ENCODE measurements at regions not wholly inside any gene's neighbourhood (a gene's known extent, or its start where the extent isn't known, plus 50 kb on each side); places are given as distances from the start of the nearest gene placed in this dataset.

GRCh38 chr2:196365145-196365544 lies 193.8 kb upstream of the STK17B start:
- ChIA-PET POLR2A (no interaction called here), CTCF (no interaction called here)
- Histone ChIP-seq H3K9me3 (ENCODE audit: control extremely low read depth in 1 of 3, control insufficient read depth in 2 of 3, insufficient read depth in 1 of 3, low read length in 2 of 3) (peaks cover 0 to 8% (median 4%) of the 10 kb centered on the region in 3 donors), H3K79me2 (ENCODE audit: control insufficient read depth, insufficient read depth, low read length) (no peaks in the 10 kb centered on the region), H4K20me1 (ENCODE audit: control insufficient read depth, insufficient read depth, low read length, poor library complexity, severe bottlenecking) (no peaks in the 10 kb centered on the region), H3K36me3 (replicated peaks in 1 of 2; ENCODE audit: control extremely low read depth in 1 of 2, control insufficient read depth in 1 of 2, extremely low read depth in 1 of 2, insufficient read depth in 2 of 2, low read length in 1 of 2) (no peaks in the 10 kb centered on the region), H3K4me3 (ENCODE audit: control extremely low read depth in 1 of 5, extremely low read depth in 1 of 5, insufficient read depth in 1 of 5, low read depth in 2 of 5, low read length in 4 of 5) (no peak overlapping the region), H3K4me1 (ENCODE audit: control insufficient read depth in 2 of 2, insufficient read depth in 2 of 2, low read length in 2 of 2) (no peaks in the 10 kb centered on the region), H2AFZ (ENCODE audit: insufficient read depth, low read depth, low read length, poor library complexity, severe bottlenecking) (no peak overlapping the region), H3K27ac (ENCODE audit: low read length in 2 of 2) (no peak overlapping the region), H3K4me2 (replicated peaks; ENCODE audit: low read depth, low read length, poor library complexity, severe bottlenecking) (no peak overlapping the region), H3K9ac (ENCODE audit: low read length) (no peak overlapping the region), H3K27me3 (replicated peaks in 1 of 4; ENCODE audit: control extremely low read depth in 1 of 4, control insufficient read depth in 3 of 4, insufficient read depth in 4 of 4, low read length in 3 of 4) (no peaks in the 10 kb centered on the region)
- no peaks in the 10 kb centered on the region for H3K4me1 Mint-ChIP-seq
- TF ChIP-seq EZH2 (IDR thresholded peaks at IDR 0.05; ENCODE audit: borderline replicate concordance, insufficient read depth, low read depth, low read length, poor library complexity, severe bottlenecking), result no peak
- TF ChIP-seq CTCF (IDR thresholded peaks at IDR 0.05), result no peak
- no peak overlapping the region for H3K27ac Mint-ChIP-seq
- peaks cover 2% of the 10 kb centered on the region for H3K27me3 Mint-ChIP-seq
- no peak overlapping the region for H3K4me3 Mint-ChIP-seq
- DNase-seq (no peak), ATAC-seq (ENCODE audit: low read depth) (no peak)
- 100% methylated on average over 2 of the region's 3 CpGs for WGBS (ENCODE audit: insufficient coverage)
- intact Hi-C loops (cut with micrococcal nuclease), result no loop called here
- H3K9me3 Mint-ChIP-seq (ENCODE audit: insufficient read depth), result peaks cover 13% of the 10 kb centered on the region

GRCh38 chr2:196365923-196366322 lies 194.5 kb upstream of the STK17B start:
- H3K27ac Mint-ChIP-seq, result no peak overlapping the region
- Histone ChIP-seq H3K4me2 (replicated peaks; ENCODE audit: low read depth, low read length, poor library complexity, severe bottlenecking) (no peak overlapping the region), H3K4me1 (ENCODE audit: control insufficient read depth in 2 of 2, insufficient read depth in 2 of 2, low read length in 2 of 2) (no peaks in the 10 kb centered on the region), H3K27ac (ENCODE audit: low read length in 2 of 2) (no peak overlapping the region), H3K27me3 (replicated peaks in 1 of 4; ENCODE audit: control extremely low read depth in 1 of 4, control insufficient read depth in 3 of 4, insufficient read depth in 4 of 4, low read length in 3 of 4) (no peaks in the 10 kb centered on the region), H3K79me2 (ENCODE audit: control insufficient read depth, insufficient read depth, low read length) (no peaks in the 10 kb centered on the region), H2AFZ (ENCODE audit: insufficient read depth, low read depth, low read length, poor library complexity, severe bottlenecking) (no peak overlapping the region), H3K4me3 (ENCODE audit: control extremely low read depth in 1 of 5, extremely low read depth in 1 of 5, insufficient read depth in 1 of 5, low read depth in 2 of 5, low read length in 4 of 5) (no peak overlapping the region), H3K9ac (ENCODE audit: low read length) (no peak overlapping the region), H4K20me1 (ENCODE audit: control insufficient read depth, insufficient read depth, low read length, poor library complexity, severe bottlenecking) (no peaks in the 10 kb centered on the region), H3K9me3 (ENCODE audit: control extremely low read depth in 1 of 3, control insufficient read depth in 2 of 3, insufficient read depth in 1 of 3, low read length in 2 of 3) (peaks cover 0 to 13% (median 4%) of the 10 kb centered on the region in 3 donors), H3K36me3 (replicated peaks in 1 of 2; ENCODE audit: control extremely low read depth in 1 of 2, control insufficient read depth in 1 of 2, extremely low read depth in 1 of 2, insufficient read depth in 2 of 2, low read length in 1 of 2) (no peaks in the 10 kb centered on the region)
- TF ChIP-seq CTCF (IDR thresholded peaks at IDR 0.05) (no peak), EZH2 (IDR thresholded peaks at IDR 0.05; ENCODE audit: borderline replicate concordance, insufficient read depth, low read depth, low read length, poor library complexity, severe bottlenecking) (no peak)
- CTCF ChIA-PET, result no interaction called here
- ATAC-seq (ENCODE audit: low read depth), result no peak
- H3K4me3 Mint-ChIP-seq, result no peak overlapping the region
- no peaks in the 10 kb centered on the region for H3K4me1 Mint-ChIP-seq
- POLR2A ChIA-PET, result no interaction called here
- intact Hi-C loops (cut with micrococcal nuclease), result no loop called here
- DNase-seq, result no peak
- no CpG with 5 or more reads among the region's 1 CpG for WGBS (ENCODE audit: insufficient coverage)
- H3K9me3 Mint-ChIP-seq (ENCODE audit: insufficient read depth), result peaks cover 13% of the 10 kb centered on the region
- no peaks in the 10 kb centered on the region for H3K27me3 Mint-ChIP-seq
